ENCODE measurements at regions not wholly inside any gene's neighbourhood (a gene's known extent, or its start where the extent isn't known, plus 50 kb on each side); places are given as distances from the start of the nearest gene placed in this dataset.
"Not testable (repeated sequence)": the region's sequence is repeated elsewhere in the genome, so short reads cannot be mapped to it uniquely, and the experiment has no call there.

- DNase-seq (ENCODE audit: low spot score) = no peak
Measured at GRCh38 chr7:13093160-13093559, 405.7 kb downstream of the ARL4A start.

- no peak for DNase-seq (ENCODE audit: low spot score)
Measured at GRCh38 chr7:13097499-13097898, 410.1 kb downstream of the ARL4A start.

DNA sequence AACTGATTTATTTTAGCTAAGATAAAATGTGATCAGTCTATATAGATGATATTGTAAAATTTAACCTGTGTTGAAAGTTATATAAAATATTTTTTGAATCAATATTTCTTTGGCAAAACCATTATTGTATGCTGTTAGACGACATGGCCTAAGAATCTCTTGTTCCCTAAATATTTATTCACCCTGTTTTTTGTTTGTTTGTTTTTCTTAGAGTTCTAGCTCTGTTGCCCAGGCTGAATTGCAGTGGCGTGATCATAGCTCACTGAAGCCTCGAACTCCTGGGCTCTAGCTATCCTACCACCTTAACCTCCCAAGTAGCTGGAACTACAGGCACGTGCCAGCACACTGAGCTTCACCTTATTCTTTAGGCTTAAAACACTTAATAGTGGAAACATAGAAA lies 410.7 kb downstream of the ARL4A start:
- DNase-seq (ENCODE audit: low spot score) = no peak

- DNase-seq (ENCODE audit: low spot score) = no peak
Measured at GRCh38 chr7:13099154-13099795, 411.8 kb downstream of the ARL4A start.

DNA sequence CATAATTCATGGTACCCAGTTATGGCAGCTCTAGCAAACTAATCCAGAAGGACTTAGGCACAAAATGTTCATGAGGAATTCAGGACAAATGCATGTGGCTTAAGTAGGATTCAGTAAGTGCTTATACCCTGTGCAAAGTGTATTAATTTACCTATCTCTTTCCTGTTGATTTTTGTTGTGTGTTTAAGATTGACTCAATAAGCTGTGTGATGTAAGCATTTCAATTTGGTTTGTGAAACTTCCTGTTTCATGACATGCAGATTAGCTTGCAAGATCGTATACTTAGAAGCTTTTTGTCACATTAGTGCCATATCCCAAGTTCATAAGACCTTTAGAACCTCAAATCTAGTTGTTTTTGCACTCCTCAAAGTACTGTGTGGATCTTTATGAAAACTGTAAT lies 416.7 kb downstream of the ARL4A start:
- DNase-seq (ENCODE audit: low spot score) = no peak

DNA sequence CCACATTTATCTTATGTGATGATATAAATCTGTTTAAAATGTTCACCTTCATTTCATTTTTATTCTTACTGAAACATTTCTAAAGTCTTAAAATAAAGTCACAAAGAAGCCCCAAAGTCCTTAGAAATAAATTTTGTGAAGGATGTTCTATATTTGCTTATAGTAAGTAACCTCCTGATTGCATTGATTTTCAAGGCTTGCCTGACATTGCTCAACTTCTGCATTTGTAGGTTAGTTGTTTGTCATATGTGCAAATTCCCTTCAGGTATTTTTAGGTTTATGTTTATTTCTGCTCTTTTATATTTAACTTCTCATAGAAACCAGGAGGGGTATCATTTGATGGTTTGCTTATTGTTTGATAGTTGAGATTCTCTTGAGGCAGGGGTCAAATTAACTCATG lies 417.8 kb downstream of the ARL4A start:
- no peak for DNase-seq (ENCODE audit: low spot score)

DNA sequence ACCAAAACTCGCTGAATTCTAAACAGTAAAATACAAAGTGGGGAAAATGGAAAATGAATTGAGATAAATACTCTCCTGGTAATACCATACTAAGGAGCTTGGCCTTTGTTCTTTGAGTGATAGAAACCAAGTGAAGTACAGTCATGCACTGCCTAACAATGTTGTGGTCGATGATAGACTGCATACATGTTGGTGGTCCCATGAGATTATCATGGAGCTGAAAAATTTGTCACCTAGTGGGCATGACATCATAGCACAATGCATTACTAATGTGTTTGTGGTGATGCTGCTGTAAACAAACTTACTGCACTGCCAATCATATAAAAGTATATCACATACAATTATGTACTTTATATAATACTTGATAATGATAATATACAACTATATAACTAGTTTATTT lies 419.1 kb downstream of the ARL4A start:
- DNase-seq (ENCODE audit: low spot score) = no peak

DNA sequence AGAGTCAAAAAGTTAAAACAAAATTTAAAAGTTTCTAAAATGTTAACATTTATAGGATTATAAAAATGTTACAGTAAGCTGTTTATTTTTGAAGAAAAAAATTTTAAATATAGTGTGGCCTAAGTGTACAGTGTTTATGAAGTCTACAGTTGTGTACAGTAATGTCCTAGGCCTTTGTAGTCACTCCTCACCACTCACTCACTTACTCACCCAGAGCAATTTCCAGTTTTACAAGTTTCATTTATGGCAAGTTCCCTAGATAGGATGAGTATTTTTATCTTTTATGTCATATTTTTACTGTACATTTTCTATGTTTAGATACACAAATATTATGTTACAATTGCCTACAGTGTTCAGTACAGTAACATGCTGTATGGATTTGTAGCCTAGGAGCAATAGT lies 419.9 kb downstream of the ARL4A start:
- DNase-seq (ENCODE audit: low spot score) = no peak

DNA sequence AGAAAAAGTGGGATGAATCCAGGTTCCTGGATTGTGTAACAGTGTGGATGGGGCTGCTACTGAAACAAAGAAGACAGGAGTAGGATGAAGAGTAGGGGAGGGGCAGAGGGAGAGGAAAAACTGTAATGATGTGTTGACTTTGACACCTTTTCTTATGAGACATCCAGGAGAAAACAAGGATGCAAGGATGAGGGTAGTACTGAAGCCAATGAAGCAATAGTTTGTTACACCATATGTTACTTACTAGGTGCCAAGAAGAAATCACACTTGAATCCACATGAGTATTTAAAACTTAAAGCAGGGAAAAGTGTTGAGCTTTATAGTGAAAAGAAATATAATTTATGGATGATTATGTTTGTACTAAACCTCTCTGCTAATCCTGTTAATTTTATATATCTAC lies 420.6 kb downstream of the ARL4A start:
- no peak for DNase-seq (ENCODE audit: low spot score)

DNA sequence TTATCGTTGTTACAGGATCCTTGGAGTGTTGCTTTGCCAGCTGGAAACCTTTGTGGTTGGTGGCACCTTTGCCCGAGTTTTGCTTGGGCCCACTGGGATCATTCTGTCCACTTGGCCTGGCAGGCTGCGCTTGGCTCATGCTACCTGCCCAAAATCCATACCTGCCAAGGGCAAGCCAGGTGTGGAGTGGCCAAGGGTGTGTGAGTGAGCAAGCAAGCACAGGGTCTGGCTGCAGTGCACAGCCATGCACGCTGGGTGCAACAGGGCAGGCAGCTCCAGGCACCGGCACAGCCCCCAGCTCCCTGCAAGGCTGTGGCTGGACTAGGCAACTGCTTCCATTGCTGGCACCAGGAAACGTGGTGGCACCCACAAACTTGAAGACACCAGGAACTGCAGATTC lies 421.8 kb downstream of the ARL4A start:
- DNase-seq (ENCODE audit: low spot score) = no peak

DNA sequence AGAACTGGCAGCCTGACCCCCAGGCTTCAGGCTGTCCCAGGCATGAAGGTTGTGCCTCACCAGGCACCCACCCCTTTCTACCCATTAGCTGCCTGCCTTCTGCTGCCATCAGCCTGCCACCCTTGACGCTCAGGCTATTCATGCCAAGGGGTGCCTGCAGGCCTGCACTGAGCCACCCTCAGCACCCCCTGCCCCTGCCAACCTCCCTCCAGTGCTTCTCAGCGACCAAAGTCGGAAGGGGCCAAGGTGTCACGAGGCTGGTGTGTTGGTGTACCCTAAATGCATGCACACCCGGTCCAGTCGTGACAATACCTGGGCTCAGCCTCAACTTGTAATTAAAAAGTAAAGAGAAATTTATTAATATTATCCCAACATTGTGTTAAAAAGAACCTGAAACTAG lies 422.7 kb downstream of the ARL4A start:
- DNase-seq (ENCODE audit: low spot score) = no peak

GRCh38 chr7:13111230-13111629 lies 423.8 kb downstream of the ARL4A start:
- no peak for DNase-seq (ENCODE audit: low spot score)

- not testable (repeated sequence) for DNase-seq (ENCODE audit: low spot score)
Measured at GRCh38 chr7:13114240-13114639, 426.8 kb downstream of the ARL4A start.

DNA sequence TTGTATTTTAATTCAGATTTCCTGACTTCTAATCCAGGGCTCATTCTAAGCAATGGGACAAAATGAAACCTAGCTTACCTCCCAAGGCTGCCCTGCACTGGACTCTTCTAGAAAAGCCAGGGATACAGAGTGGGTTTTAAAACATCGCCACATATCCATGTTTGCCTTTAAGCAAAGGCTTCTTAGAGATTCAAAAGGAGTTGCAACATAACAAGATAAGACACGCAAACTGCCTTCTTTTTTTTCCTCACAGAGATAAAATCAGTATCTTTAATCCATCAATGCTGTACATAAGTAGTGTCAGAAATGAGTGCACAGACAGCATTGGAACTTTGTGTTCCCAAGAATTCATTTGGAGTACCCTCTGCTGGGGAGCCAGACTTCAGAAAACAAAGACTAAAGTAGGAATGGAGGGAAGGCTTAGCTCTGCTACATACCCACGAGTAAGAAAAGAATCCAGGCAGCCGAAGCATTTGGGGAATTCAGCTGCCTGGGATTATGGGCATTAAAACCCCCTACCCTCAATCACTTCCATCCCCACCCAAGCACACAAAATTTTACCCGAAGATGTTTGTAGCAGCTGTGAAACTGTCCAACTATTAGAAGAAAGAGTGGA lies 427.8 kb downstream of the ARL4A start:
- DNase-seq (ENCODE audit: low spot score) = no peak

GRCh38 chr7:13115855-13116254 lies 428.4 kb downstream of the ARL4A start:
- DNase-seq (ENCODE audit: low spot score) = no peak

GRCh38 chr7:13117103-13117502 lies 429.7 kb downstream of the ARL4A start:
- no peak for DNase-seq (ENCODE audit: low spot score)

- no peak for DNase-seq (ENCODE audit: low spot score)
Measured at GRCh38 chr7:13117592-13117991, 430.2 kb downstream of the ARL4A start.

- not testable (repeated sequence) for DNase-seq (ENCODE audit: low spot score)
Measured at GRCh38 chr7:13124629-13125028, 437.2 kb downstream of the ARL4A start.

- DNase-seq (ENCODE audit: low spot score) = no peak
Measured at GRCh38 chr7:13126347-13126746, 438.9 kb downstream of the ARL4A start.

DNA sequence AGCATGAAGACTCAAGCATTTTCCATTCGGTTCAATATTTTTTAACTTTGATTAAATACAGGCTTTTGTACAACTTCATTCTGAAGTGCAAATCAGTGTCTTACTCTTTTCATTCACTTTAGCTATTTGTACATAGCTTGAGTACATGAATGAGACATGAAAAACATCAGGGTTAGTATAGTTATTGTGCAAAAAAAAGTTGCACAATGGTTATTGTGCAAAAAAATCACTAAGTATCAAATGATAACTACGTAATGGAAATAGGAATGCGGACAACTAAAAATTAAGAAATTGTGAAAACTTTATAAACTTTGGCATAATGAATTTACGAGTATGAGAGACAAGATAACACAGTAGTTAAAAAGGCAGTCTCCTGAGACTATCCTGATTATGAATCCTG lies 442.9 kb downstream of the ARL4A start:
- no peak for DNase-seq (ENCODE audit: low spot score)

GRCh38 chr7:13130906-13131305 lies 443.5 kb downstream of the ARL4A start:
- DNase-seq (ENCODE audit: low spot score) = not testable (repeated sequence)

GRCh38 chr7:13132314-13132713 lies 444.9 kb downstream of the ARL4A start:
- no peak for DNase-seq (ENCODE audit: low spot score)

DNA sequence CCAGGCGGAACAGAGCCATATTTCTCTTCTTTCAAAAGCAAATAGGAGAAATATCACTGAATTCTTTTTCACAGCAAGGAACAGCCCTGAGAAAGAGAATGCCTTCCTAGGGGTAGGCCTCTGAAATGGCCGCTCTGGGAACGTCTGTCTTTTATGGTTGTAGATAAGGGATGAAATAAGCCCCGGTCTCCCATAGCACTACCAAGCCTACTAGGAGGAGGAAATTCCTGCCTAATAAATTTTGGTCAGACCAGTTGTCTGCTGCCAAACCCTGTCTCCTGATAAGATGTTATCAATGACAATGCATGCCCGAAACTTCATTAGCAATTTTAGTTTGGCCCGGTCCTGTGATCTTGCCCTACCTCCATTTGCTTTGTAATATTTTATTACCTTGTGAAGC lies 448.9 kb downstream of the ARL4A start:
- not testable (repeated sequence) for DNase-seq (ENCODE audit: low spot score)

DNA sequence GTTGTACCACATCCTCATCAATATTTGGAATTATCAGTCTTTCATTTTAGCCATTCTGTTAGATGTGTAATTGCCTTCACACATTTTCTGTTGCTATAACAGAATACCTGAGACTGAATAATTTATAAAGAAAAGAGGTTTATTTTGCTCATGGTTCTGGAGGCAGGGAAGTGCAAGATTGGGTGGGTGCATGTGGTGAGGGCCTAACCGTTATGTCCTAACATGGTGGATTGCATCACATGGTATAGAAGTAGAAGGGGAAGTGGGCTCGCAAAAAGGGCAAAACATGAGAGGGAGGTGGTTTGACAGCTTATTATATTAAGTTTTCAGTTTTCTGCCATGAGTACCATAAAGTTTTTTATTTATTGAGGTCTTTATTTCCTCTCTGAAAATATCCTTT lies 452.0 kb downstream of the ARL4A start:
- DNase-seq (ENCODE audit: low spot score) = no peak
